Activated naive CD4-positive, alpha-beta T cell treated with Interleukin-2 at 50 U/mL for 16 hours (primary cell): ENCODE measurements at regions not wholly inside any gene's neighbourhood (a gene's known extent, or its start where the extent isn't known, plus 50 kb on each side); places are given as distances from the start of the nearest gene placed in this dataset.
"Not testable (repeated sequence)": the region's sequence is repeated elsewhere in the genome, so short reads cannot be mapped to it uniquely, and the experiment has no call there.

Experiments
- DNase-seq: peaks from one replicate; pipeline ENCODE4 v3.0.0-alpha.2; 2020

GRCh38 chr16:61421111-61421510, 615.1 kb downstream of the CDH8 start:
- no peak for DNase-seq

DNA sequence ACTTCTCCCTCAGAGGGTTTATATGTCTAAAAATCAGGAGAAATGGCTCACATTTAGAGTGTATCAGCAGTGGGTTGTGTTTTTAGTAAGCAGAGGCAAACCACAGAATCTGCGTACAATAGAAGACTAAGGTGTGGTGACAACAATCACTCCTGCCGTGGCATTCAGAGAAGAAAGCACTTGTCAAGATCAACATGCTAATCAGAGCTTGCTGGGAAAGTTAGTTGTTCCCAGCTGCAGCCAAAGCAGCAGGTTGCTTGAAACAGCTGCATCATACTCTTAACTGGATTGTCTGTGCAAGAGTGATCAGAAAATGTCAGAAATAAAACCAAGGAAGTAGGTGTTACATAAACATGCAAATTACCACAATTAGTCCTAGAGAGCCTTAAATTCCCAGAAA, 616.4 kb downstream of the CDH8 start:
- no peak for DNase-seq

DNA sequence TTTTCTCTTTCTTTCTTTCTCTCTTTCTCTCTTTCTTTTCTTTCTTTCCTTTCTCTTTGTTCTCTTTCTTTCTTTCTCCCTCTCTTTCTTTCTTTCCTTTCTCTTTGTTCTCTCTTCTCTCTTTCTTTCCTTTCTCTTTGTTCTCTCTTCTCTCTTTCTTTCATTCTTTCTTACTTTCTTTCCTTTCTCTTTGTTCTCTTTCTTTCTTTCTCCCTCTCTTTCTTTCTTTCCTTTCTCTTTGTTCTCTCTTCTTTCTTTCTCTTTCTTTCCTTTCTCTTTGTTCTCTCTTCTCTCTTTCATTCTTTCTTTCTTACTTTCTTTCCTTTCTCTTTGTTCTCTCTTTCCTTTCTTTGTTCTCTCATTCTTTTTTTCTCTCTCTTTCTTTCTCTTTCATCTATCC, 617.4 kb downstream of the CDH8 start:
- DNase-seq: not testable (repeated sequence)

DNA sequence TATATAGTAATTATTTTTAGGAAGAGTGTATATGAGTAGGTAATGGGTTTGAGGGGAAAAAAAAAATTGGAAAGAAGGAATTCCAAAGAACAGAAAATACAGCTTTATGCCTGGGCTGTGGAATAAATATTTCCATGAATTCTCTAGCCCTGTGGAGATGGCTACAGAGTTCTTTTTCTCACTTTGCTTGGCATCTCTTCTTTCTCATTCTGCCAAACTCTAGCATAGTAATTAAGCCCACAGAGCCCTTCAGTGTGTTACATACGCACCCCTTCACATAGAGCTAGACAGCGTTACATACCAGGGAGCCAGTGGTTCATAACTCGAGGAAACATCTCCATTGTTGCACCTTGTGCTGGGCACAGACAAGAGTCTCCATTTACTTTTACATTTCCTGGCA, 621.1 kb downstream of the CDH8 start:
- no peak for DNase-seq

DNA sequence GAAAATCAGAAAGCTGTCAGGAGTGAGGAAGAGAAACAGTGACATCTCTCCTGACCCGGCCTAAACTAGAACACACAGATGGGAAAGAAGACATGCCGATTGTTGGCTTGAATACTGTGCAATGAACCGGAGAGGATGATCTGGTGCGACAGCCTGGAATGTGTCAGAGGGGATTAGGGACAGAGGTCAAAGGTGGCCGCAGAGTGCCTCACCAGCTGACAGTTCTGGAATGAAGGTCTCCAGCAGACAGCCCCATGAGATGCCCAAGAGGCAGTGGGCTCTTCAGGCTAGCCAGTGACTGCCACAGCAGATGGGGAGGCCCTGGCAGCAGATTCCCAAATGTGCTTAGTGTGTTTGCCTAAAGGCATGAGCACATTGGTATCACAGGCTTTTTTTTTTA, 623.2 kb downstream of the CDH8 start:
- DNase-seq: no peak

DNA sequence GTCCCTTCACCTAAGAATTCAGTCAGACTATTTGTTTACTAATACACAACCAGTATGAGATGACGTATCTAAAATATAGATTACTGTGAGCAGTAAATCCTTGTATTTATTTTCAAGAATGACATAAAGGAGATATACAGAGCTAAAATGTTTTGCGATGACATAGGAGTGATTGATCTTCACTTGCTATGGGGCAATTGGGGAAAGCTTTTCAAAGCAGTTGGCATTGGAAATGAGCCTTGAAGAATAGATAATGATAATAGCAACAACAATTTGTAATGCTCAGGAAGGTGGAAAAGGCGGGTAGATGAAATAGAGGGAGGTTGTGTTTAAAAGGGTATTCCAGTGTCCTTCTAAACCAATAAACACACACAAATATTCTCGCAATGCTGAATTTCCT, 623.7 kb downstream of the CDH8 start:
- DNase-seq: no peak

DNA sequence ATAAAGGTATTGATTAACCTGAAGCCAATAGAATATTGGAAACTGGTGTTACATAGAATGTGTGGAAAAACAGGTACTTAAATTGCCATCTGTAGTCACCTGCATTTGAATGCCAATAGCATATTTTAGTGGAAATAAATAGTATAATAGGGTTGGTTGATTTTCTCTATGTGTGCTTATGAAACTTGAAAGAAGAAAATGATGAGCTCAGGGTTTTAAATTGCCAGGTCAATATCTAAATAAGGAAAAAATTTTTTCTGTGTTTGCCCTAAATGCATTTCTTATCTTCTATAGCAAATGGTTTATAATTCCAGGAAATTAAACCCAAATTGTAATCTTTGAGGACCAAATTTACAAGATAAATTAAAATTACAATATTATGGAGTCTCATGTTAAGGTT, 626.6 kb downstream of the CDH8 start:
- DNase-seq: no peak

- DNase-seq: no peak
Measured at GRCh38 chr16:61403386-61403785, 632.9 kb downstream of the CDH8 start.

DNA sequence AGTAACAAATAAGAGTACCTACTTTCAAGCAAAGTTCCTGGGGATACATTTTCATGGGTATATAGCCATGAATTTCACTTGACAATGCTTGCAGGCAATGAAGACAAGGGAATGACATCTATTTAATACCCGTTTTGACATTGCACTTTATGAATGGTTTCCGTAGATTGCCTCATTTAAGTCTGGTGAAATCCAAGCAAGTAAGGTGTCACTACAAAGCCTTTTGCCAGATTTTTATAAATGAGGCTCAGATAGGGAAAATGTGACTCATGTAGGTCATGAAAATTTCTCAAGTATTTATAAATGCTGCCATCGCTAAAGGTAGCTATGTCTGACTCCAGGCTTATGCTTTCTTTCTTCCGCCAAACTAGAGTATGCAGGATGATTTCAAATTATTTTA, 644.3 kb downstream of the CDH8 start:
- no peak for DNase-seq

- DNase-seq: no peak
Measured at GRCh38 chr16:61390965-61391637, 645.1 kb downstream of the CDH8 start.

DNA sequence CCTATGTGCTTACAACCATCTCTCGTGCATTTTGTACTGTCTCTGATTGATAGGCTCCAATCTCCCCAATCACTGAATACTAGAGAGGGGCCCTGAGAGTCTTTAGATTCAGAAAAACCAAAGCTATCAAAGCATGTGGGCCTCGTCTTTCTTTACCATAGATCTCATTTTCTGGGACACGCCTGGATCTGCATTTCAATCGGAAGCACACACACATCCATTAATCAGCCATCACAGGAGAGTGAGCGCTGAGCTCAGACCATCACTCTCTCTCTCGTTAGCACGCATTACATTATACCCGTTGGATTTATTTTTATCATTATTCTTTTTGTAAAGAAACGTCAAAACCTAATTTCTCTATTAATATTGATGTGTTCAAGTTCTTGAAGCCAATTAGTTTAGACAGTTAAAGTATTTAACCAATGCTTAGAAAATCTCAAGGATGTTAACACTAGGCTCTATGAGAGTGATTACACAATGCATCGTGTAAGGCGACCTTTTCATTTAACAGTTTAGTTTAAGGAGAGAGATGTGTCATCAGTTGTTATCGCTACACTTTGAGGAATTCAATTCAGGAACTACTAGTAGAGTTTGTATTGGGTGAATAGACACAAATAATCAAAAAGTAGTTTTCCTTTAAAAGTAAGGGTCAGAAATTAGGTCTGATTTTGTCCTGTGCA, 650.7 kb downstream of the CDH8 start:
- DNase-seq: no peak

DNA sequence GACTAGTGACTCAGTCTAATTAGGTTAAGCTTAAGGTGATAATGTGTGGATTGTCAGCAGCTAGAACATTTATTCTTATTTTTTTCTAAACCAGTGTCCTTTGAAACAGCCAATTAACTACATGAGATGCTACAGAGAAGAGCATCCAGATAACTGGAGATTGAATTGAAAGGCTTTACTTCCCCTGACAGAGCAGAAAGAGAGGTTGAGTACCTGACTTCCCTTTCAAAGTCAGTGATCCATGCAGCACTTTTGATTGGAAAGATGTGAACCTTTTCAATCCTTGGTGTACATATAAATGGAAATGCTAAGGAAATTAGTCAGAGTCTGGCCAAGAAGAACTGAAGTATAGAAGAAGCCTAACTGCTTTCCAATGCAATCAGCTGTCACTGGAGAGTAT, 653.8 kb downstream of the CDH8 start:
- no peak for DNase-seq

GRCh38 chr16:61379311-61379710, 656.9 kb downstream of the CDH8 start:
- DNase-seq: no peak

DNA sequence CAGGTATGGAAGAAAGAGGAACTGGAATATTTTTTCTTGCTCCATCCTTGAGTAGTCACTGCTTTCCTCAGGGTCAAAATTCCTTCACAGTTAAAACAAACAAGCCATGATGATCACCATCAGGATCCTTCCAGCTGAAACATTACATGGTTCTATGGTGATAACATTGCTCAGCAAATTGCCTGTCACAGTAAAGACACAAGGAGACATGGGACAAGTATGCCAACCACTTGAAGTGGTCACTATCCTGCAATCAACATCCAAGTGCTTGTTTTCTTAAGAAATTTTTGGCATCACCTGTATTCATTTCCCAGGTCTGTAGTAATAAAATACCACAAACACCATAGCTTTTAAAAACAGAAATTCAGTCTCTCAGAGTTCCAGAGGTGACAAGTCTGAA, 662.2 kb downstream of the CDH8 start:
- DNase-seq: no peak

GRCh38 chr16:61371881-61372280, 664.4 kb downstream of the CDH8 start:
- no peak for DNase-seq

DNA sequence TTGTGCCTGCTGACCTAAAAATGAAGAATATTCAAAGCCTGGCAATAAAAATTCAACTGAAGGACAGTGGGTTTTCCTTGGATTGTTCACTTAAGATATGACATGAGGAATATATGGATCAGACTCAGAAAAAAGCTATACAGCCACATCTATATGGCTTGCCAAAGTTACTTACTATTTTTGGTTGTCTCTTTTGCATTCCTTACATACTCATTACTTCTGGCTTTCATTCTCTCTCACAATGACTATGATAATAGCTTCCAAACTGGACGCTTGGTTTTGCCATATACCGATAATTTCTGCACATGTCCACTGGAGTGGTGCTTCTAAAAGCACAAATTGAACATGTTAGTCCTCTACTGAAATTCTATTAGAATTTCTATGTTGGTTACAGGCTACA, 664.9 kb downstream of the CDH8 start:
- DNase-seq: no peak

DNA sequence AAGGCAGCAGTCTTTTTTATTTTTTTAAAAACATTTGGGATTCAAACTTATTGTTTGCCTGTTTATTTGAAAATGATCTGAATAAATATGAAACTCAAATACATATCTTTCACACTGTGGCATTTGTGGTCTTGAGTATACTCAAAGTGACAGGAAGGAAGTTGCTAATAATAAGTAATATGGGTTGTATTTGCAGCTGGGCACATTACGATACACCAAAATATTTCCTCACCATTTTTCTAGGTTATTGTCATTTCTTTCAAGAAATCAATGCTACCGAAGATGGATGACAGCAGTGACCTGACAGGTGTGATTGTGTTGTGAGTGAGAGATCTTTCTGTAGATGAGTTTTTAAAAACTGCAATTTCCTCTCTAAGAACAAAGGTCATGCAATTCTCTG, 665.7 kb downstream of the CDH8 start:
- DNase-seq: no peak

DNA sequence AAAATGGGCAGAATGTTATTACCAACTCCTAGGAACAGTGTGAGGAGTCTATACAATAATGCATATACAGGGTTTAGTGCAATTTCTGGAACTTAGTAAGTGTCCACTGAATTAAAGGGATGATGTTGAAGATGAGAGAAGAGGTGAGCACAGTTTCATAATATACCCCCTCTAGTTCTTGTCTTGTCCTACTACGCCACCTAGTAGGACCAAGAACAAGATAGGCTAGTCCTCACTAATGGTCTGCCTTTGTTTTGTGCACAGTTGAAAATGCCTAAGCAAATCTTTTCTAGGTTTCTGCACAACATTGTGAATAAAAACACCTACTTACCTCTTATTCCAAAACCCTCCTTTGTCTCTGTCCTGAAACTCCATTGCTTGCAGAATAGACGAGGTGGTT, 670.2 kb downstream of the CDH8 start:
- DNase-seq: no peak

DNA sequence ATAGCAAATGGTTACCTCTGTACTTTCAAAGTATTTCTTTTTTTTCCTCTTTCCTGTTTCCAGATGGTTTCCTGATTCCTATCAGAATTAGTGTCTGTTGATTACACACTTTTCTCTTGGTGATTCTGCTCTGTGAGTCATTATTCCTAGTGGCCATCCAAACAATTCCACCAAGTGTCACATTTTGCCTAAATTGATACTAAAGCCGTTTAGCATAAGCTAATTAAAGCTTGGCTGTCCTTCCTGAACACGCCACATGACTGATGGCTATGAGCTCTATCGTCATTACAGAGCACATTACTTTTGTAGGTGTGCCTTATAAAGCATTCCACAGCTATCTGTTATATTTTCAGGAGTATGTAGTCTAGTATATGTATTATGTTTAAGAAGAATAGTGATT, 671.2 kb downstream of the CDH8 start:
- no peak for DNase-seq

- DNase-seq: no peak
Measured at GRCh38 chr16:61362585-61362984, 673.7 kb downstream of the CDH8 start.

- no peak for DNase-seq
Measured at GRCh38 chr16:61344791-61345190, 691.4 kb downstream of the CDH8 start.

- DNase-seq: no peak
Measured at GRCh38 chr16:61332461-61332860, 703.8 kb downstream of the CDH8 start.

DNA sequence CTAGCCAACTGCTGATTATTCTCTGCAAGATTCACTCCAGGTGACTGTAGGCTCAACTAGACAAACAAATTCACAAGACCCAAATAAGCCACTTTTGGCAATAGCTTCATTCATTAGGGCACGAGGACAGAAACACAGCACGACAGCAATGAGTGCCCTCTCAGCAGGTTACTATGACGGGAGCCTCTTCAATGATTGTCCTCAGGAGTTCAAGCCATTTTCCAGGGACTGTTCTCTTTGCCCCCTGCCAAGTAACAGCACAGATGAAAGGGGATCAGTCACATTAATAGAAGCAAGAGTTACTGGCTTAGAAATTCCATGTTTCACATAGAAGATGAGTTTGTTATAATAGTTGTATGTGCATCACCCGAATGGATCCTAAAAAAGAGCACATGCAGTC, 712.2 kb downstream of the CDH8 start:
- no peak for DNase-seq

DNA sequence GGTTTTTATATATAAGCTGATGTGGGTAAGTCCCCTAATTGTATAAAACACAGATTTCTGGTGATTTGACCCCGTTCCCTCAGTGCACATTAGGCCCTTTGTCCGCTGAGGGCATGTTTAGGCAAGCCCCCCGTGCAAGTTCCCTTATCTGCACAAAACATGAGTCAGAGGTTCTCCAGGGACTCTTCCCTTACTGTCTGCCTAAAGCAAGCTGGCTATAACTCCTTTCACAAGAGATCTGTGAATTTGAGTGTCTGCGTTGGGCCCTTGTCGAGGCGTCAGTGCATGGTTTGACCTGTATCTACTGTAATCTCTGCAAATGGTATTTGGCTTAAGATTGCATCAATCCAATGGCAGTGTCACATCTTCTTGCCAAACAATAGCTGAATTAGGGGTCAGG, 712.8 kb downstream of the CDH8 start:
- no peak for DNase-seq

DNA sequence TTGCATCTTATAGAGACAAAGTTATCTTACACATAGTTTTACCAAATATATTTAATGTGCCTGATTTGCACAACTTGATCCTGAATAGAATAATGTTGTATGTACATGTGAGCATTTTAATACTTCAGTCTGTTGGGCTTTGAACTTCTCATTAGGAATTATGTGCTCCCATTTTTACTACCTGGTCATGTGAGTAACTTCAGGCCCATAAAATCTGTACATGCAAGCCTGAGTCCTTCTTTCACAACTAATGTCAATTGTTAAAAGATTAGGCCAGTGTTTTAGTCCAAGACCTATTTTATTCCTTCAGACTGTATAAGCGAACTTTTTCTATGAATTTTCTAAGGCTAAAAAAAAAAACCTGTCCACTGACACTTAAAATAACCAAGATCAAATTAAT, 715.4 kb downstream of the CDH8 start:
- no peak for DNase-seq
